HG03175 (cell line): ENCODE measurements at regions not wholly inside any gene's neighbourhood (a gene's known extent, or its start where the extent isn't known, plus 50 kb on each side); places are given as distances from the start of the nearest gene placed in this dataset.
"Not testable (repeated sequence)": the region's sequence is repeated elsewhere in the genome, so short reads cannot be mapped to it uniquely, and the experiment has no call there.

Experiments used
- ATAC-seq: cut with Tn5 transposase; IDR thresholded peaks from one replicate; pipeline ENCODE4 v1.9.1; 2021; ENCODE audit warnings: mild to moderate bottlenecking, moderate library complexity; ENCODE audit not compliant: unreplicated experiment

GRCh38 chr12:19624491-19624890 is 185.2 kb downstream of the AEBP2 start:
- no peak for ATAC-seq

- ATAC-seq, result not testable (repeated sequence)
These were observed 186.3 kb downstream of the AEBP2 start for GRCh38 chr12:19625551-19625950.

- no peak for ATAC-seq
These were observed 188.4 kb downstream of the AEBP2 start for GRCh38 chr12:19627719-19628118.

GRCh38 chr12:19630536-19630935 is 191.2 kb downstream of the AEBP2 start:
- no peak for ATAC-seq

- no peak for ATAC-seq
These were observed 193.9 kb downstream of the AEBP2 start for GRCh38 chr12:19633194-19633593.

DNA sequence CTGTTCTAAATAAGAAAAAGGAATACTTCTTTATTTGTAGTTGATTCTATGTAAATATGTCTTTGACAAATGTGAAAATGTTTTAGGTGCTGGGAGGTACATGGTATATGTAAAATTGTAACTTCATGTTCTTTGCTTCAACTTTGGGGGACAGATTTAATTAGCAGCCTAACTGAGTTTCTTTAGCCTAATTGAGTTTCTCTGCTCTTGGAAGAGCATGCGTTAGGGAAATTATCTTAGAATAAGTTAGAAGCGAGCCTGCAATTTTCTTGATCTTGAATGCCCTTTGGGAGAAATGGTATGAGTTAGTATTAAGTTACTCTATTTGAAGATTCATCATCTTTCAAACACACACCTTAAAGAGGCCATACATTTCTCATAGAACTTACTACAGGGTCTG is 194.3 kb downstream of the AEBP2 start:
- ATAC-seq, result no peak

DNA sequence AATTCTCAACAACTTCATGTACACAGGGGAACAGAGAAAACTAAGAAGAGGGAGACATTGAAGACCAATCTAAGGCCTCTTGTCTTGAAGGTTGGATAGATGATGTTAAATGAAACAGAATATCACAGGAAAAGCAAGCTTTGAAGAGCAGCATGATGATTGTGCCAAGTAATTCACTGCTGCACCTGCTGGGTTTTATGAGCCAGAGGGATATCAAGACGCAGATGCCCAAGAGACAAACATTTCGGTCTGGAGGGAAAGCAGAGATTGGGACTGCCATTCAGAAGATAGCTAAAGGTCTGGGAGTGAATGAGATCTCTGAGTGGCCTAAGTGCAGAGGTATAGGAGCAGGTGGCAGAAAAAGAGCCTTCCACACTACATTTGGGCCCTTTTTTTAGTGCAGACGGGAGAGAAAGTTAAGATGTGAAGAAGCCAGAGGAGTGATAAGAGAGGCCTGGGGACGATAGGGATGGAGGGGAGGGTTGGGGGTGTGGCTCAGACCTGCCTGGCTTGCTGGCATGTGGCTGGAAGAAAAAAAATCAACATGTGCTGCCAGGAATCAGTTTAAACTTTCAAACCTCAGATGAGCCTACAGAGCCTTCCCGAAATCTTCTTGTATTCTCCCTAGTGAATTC is 200.6 kb downstream of the AEBP2 start:
- no peak for ATAC-seq

DNA sequence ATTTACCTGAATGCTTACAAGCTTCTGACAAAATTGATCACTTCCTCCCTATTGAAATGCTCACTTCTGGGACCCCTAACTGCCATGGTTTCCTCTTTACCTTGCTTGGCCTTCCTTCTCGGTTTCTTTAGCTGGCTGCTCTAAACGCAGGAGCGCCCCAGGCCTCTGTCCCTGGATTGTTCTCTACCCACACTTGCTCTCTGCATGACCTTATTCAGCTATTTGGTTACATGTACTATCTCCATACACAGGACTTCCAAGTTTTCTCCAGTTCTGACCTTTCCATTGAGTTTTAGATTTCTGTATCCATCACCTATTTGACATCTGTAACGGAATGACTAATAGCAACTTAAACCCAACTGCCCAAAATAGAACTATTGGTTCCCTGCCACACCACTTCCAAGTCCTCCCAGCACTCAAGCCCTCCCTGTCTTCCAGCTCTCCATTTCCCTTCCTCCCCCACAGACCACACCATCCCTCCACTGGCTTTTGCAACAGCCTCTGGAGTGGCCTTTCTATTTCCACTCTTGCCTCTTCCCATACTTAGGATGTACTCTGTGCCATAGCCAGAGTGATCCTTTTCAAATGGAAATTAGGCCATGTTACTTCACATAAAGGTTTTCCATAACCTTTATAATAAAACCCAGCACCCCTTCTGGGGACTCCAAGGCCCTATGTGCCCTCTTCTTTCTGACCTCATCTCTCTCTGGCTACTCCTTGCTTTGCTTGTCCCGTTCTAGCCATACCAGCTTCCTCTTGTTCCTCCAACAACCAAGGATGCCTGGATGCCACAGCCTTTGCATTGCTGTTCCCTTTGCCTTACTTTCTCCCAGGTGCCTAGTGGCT is 202.2 kb downstream of the AEBP2 start:
- ATAC-seq, result no peak

GRCh38 chr12:19642345-19642744 is 203.1 kb downstream of the AEBP2 start:
- ATAC-seq, result no peak

DNA sequence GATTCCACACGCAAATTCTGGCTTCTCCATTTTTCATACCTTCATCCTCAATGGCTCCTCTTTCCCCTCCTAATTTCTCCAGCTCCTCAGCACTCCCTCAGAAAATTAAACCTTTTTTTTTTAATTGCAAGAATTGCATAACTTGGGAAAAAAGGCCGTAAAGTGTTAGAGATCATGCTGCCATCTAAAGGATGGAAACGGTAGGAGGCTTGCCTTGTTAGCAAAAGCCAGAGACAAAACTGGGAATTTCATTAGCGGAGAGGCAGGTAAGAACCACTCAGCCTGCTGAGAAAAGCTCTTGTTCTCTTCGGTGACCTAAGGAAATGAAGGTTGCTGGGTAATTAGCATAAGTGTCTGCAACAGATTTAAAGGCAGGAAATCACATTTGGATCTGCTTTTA is 204.3 kb downstream of the AEBP2 start:
- ATAC-seq, result no peak

DNA sequence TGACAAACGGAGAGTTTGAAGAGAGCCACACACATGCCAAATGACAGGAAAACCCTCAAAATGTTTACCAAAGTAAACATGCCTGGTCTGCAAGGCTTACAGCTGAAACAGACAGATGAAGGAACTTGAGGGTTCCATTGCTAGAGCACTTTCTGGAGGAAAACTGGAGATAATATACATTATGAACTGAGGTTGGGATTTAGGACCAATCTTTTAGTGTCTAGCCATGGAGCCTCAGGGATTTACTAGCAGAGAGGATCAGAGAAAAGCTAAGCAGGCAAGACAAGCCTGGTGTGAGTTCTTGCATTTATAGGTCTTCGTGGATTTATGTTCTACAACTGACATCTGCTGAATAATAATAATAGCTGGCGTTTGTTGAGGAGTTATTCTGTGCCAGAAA is 205.3 kb downstream of the AEBP2 start:
- no peak for ATAC-seq

DNA sequence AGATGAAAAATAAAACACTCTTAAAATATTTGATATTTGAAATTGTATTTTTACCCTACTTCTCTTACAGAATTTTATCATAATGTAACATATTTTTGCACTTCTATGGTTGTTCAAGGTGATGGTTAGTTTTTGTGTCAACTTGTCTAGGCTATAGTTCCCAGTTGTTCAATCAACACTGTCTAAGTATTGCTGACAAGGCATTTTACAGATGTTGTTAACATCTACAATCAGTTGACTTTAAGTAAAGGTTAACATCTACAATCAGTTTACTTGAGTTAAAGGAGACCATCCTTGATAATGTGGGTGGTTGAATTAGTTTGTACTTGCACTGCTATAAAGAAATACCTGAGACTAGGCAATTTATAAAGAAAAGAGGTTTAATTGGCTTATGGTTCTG is 206.5 kb downstream of the AEBP2 start:
- no peak for ATAC-seq

- ATAC-seq, result no peak
These were observed 207.3 kb downstream of the AEBP2 start for GRCh38 chr12:19646599-19646998.

DNA sequence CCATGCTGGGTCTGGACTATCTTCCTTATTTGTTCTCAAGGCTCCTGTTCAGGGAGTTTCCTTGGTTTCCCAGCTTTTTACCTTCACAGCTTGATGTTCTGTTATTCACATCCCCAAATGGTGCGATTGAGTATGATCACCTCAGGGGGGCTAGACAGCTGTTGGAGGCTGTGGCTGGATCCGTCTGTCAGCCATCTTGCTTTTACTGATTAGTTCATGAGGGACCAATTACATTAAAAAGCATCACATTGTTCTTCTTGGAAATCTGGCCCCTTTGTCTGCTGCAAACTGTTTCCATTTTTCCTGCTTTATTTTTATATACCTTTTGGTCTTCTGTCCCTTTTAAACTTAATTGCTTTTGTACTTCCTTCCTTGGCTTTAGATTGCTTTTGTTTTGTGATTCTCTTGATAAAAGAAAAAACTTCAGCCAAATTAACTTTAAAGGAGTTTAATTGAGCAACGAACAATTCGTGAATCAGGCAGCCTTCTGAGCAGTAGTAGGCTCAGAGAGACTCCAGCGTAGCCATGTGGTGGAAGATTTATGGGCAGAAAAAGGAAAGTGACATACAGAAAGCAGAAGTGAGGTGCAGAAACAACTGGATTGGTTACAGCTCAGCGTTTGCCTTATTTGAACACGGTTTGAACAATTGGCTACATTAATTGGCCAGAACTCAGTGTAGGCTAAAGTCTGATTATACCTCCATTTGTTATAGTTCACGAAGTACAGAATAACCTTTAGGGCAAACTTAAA is 208.7 kb downstream of the AEBP2 start:
- ATAC-seq, result no peak

DNA sequence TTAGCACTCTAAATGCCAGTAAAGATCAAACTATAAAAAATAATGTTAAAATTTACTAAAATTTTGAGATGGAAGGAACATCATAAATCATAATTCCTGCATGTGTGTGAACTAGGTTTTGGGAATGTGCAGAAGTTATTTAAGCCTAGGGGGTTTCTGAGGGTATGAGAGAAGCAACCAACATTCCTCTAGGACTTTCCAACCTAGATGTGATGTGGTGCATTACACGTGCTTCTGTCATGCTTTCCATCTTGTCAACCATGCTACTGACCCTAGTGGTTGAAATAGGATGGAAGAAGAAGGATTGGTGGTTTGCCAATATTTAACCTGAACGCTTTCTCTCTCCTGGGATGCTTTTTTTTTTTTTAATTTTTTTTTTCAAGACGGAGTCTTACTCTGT is 209.3 kb downstream of the AEBP2 start:
- no peak for ATAC-seq

DNA sequence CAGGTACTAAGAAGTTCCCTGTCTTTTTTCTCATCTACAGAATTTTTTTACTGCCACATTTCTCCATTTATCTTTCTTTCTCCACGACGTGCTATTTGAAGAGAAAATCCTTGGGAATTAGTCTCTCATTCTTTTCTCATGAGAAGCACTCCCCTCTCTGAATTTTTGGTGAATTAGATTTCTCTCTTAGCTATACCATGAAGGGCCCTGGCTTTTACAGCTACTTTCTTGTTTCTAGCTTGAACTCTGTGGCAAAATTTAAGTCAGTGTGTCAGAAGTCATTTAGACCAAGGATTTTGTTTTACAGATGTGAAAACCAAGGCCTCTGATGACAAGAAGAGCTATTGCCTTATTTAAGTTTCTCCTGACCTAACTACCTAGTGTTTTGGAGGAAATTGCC is 213.1 kb downstream of the AEBP2 start:
- ATAC-seq, result no peak

DNA sequence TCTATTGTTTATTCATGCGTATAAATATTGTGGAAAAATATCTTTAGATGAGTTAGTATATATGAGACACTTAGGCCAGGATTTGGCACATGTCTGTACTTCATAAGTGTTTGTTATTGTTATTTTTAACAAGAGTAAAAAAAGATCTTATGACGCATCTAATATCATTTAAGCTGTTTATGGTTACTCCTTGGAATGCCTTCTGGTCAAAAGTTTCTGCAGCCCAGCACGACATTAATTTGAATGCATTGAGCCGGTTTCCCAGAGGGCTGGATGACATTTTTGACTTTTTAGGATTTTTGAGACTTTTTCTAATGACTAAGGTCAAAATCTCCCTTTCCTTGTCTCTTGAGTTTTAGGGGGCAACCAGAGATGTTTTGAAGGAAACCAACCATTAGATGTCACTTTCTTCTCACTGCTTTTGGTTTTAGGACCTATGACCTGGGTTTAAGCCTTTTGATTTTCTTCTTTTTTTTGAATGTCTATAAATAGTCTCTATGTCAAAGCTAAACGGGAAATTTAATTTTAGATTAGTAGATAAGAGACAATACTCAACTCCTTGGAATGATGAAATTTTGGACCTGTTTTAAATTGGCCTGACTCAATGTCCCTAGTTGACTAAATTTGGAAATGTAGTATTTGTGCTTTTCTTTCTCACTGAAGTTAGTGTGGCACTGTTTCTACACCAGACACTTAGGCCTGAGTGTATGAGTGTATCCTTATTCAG is 215.5 kb downstream of the AEBP2 start:
- no peak for ATAC-seq

- no peak for ATAC-seq
These were observed 217.9 kb downstream of the AEBP2 start for GRCh38 chr12:19657118-19657731.

GRCh38 chr12:19657732-19658130 is 218.4 kb downstream of the AEBP2 start:
- no peak for ATAC-seq

DNA sequence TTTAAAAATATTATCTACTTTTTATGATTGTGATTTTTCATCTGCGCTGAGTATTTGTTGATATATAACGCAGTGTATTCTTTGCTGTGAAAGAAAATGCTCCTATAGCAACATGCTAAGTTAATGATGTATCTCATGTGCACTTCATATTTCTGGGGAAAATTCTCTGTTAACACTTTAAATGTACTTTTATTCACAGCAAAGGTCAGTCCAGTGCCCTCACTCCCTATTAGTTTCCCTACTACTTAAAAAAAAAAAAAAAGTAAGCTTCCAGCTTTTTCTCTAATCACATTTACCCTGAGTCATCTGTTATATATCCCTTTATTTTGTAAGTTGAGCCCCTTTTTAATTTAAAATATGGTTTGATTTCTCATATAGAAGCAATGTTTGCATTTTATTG is 219.8 kb downstream of the AEBP2 start:
- no peak for ATAC-seq

DNA sequence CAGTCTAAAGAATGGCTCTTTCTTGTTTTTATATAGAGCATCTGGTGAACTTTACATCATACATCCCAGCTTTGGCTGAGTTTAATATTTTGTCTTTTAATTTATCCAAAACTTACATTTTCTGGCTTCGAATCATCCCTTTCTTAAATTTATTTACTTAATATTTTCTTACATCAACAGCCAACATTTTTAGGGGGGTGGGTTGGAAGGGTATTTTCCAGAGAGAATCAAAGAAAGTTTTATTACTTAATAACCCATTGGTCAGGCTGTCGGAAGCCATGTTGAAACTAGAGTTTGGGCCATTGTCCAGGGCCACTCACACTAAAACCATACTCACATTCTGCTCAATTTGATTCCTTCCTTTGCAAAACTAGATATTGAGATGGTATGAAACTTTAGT is 220.2 kb downstream of the AEBP2 start:
- no peak for ATAC-seq
